ENCODE measurements at regions not wholly inside any gene's neighbourhood (a gene's known extent, or its start where the extent isn't known, plus 50 kb on each side); places are given as distances from the start of the nearest gene placed in this dataset.
"Not testable (repeated sequence)": the region's sequence is repeated elsewhere in the genome, so short reads cannot be mapped to it uniquely, and the experiment has no call there.

DNA sequence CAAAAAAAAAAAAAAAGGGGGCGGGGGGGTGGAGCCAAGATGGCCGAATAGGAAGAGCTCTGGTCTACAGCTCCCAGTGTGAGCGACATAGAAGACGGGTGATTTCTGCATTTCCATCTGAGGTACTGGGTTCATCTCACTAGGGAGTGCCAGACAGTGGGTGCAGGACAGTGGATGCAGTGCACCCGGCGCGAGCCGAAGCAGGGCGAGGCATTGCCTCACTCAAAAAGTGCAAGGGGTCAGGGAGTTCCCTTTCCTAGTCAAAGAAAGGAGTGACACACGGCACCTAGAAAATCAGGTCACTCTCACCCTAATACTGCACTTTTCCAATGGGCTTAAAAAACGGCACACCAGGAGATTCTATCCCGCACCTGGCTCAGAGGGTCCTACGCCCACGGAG is 755.0 kb upstream of the PITX2 start:
- TF ChIP-seq POLR2A (IDR thresholded peaks at IDR 0.05) = not testable (repeated sequence)
- TF ChIP-seq, protein P1, sequence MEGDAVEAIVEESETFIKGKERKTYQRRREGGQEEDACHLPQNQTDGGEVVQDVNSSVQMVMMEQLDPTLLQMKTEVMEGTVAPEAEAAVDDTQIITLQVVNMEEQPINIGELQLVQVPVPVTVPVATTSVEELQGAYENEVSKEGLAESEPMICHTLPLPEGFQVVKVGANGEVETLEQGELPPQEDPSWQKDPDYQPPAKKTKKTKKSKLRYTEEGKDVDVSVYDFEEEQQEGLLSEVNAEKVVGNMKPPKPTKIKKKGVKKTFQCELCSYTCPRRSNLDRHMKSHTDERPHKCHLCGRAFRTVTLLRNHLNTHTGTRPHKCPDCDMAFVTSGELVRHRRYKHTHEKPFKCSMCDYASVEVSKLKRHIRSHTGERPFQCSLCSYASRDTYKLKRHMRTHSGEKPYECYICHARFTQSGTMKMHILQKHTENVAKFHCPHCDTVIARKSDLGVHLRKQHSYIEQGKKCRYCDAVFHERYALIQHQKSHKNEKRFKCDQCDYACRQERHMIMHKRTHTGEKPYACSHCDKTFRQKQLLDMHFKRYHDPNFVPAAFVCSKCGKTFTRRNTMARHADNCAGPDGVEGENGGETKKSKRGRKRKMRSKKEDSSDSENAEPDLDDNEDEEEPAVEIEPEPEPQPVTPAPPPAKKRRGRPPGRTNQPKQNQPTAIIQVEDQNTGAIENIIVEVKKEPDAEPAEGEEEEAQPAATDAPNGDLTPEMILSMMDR (IDR thresholded peaks at IDR 0.05) = not testable (repeated sequence)
